ENCODE measurements at regions not wholly inside any gene's neighbourhood (a gene's known extent, or its start where the extent isn't known, plus 50 kb on each side); places are given as distances from the start of the nearest gene placed in this dataset.

DNA sequence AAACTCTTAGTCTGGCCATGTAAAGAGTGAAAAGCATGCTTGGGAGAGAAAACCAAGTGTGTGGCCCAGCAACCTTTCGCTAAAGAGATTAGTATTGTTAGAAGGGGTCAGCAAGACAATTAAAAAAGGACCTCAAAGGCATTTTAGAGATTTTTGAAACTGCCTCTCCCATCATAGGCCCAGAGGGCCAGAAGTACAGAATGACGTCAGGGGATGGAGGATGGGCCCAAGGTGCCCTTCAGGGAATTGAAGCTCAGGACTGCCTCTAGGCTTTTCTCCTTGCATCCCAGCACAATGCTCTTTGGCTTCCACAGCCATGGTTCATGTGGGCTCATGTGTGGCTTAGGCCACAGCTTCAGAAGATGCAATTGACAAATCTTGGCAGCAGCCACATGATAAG, 287.0 kb upstream of the COX7C start:
- no peak for TF ChIP-seq CTCF (IDR thresholded peaks at IDR 0.05; ENCODE audit: low read depth, low read length, missing input control)
- TF ChIP-seq, protein P1, sequence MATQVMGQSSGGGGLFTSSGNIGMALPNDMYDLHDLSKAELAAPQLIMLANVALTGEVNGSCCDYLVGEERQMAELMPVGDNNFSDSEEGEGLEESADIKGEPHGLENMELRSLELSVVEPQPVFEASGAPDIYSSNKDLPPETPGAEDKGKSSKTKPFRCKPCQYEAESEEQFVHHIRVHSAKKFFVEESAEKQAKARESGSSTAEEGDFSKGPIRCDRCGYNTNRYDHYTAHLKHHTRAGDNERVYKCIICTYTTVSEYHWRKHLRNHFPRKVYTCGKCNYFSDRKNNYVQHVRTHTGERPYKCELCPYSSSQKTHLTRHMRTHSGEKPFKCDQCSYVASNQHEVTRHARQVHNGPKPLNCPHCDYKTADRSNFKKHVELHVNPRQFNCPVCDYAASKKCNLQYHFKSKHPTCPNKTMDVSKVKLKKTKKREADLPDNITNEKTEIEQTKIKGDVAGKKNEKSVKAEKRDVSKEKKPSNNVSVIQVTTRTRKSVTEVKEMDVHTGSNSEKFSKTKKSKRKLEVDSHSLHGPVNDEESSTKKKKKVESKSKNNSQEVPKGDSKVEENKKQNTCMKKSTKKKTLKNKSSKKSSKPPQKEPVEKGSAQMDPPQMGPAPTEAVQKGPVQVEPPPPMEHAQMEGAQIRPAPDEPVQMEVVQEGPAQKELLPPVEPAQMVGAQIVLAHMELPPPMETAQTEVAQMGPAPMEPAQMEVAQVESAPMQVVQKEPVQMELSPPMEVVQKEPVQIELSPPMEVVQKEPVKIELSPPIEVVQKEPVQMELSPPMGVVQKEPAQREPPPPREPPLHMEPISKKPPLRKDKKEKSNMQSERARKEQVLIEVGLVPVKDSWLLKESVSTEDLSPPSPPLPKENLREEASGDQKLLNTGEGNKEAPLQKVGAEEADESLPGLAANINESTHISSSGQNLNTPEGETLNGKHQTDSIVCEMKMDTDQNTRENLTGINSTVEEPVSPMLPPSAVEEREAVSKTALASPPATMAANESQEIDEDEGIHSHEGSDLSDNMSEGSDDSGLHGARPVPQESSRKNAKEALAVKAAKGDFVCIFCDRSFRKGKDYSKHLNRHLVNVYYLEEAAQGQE (IDR thresholded peaks at IDR 0.05): no peak
- TF ChIP-seq JUND (IDR thresholded peaks at IDR 0.05): no peak
- TF ChIP-seq, protein P2, sequence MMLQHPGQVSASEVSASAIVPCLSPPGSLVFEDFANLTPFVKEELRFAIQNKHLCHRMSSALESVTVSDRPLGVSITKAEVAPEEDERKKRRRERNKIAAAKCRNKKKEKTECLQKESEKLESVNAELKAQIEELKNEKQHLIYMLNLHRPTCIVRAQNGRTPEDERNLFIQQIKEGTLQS (IDR thresholded peaks at IDR 0.05): no peak

Data from liver (tissue), 3 donors.